ENCODE measurements at regions not wholly inside any gene's neighbourhood (a gene's known extent, or its start where the extent isn't known, plus 50 kb on each side); places are given as distances from the start of the nearest gene placed in this dataset.
A peak's percentile ranks its signal among the peaks of the same experiment; 100 is the strongest.

DNA sequence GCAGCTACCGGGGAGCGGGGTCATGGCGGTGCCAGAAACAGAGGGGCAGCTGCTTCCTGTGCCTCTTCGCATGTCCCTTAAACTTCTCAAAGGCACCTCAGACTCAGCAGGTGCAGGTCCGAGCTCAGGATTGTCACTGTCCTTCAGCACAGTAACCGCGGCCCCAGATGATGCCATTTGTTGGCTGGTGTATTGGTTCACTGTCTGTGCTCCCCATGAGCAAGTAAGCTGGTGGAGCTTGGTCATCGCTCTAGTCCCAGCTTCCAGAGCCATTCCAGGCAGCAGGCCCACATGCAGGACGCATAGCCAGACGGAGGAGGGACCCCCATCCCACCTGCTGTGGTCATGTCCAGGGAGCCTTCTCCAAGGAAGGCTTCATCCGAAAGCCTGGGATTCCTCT is 154.0 kb upstream of the AJAP1 start:
- DNase-seq, result no peak

DNA sequence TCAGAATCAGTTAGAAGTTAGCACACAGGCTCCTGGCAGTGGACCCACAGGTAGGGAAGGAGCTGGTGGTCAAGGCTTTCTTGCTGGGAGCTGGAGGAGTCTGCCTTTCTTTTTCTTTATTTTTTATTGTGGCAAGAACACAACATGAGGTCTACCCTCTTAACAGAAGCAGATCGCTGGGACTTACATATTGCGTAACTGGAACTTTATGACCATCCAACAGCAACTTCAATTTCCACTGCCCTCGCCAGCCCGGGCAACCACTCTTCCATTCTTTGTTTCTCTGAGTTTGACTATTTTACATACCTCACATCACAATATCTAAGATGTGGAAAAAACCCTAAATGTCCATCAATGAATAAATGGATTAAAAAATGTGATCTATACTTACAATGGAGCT is 147.8 kb upstream of the AJAP1 start:
- no peak for DNase-seq

DNA sequence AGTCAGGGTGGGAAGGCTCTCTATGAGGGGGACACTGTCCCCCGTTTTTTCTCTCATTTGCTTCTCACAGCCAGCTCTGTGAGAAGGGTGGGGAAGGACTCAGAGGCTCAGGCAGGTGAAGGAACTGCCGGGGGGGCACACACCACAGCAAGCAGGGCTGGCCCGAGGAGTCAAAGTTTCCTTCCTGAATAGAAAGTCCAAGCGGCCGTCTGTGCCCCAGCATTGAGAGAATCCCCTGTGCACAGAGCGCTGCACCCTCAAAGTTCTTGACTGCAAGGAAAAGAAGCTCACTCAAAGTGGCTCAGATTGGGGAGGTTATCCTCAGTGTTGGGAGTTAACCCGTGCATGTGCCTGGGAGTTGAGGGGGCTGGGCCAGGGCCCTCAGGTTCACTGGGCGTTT is 145.2 kb upstream of the AJAP1 start:
- DNase-seq, result no peak

DNA sequence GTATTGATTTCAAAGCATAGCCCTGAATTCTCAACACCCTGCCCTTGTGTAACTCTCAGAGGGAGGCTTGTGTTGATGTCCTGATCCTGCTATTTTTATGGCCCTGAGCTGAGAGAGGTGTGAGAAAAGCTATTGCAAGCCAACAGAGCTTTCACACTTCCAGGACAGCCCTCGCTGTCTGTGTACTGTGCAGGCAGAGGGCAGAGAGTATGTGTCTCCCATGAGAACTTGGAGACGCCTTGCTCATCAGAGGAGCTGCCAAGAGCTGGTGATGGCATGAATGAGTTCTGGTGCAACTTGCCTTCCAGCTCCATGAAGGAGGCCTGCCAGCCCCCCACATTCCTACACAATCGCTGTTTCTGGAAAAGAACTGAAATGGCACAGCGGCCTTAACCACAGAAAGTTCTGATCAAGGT is 144.1 kb upstream of the AJAP1 start:
- no peak for DNase-seq

DNA sequence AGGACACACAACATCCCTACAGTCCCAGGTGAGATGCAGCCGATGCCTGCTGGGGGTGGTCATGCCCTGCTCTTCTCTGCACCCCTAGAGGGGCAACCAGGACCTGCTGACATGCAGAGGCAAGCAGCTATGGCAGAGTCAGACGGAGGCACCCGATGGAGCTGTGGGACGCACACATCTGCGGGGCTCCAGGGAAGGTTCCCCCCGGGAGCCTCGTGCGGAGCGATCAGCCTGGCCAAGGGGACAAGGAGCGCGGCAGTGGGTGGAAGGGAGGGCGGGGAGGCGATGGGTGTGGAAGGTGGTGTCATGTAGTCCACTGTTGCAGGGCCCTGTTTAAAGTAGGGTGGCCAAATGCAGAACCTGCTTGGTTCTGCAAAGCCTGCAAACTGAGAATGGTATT is 143.0 kb upstream of the AJAP1 start:
- no peak for DNase-seq

DNA sequence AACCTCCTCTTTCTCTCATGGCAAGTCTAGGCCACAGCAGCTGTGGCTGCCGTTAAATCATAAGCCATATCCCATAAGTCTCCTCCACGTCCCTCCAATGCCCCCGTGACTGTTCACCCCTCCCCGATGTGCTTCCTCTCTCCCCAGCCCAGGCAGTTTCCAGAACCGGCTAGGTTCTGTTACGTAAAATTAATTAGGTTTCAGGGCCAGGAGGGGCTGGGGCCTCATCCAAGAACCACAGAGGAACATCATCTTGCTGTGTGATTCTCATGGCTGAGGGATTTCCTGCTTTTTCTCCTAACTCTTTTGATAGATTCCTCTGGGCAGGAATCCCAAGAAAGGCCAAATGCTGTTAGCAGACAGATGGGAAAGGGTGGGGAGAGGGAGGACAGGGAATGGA is 141.8 kb upstream of the AJAP1 start:
- DNase-seq, result no peak

DNA sequence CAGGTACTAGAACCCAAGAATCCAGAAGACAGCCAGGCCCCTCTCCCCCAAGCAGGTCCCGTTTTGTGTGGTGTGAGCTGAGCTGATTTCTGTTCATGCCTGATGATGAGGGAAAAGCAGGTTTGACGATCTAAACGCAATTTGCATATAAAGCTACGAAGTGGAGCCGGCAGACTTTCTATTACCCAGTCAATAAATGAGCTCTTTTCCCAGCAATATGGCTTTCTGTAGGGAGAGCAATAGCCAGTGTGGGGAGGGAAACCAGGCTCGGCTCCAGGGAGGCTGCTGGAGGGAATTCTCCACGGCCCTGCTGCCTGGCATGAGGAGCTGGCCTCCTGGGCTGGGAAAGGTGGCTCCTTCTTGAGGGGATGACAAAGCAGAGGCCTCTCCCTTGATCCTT is 140.7 kb upstream of the AJAP1 start:
- no peak for DNase-seq

DNA sequence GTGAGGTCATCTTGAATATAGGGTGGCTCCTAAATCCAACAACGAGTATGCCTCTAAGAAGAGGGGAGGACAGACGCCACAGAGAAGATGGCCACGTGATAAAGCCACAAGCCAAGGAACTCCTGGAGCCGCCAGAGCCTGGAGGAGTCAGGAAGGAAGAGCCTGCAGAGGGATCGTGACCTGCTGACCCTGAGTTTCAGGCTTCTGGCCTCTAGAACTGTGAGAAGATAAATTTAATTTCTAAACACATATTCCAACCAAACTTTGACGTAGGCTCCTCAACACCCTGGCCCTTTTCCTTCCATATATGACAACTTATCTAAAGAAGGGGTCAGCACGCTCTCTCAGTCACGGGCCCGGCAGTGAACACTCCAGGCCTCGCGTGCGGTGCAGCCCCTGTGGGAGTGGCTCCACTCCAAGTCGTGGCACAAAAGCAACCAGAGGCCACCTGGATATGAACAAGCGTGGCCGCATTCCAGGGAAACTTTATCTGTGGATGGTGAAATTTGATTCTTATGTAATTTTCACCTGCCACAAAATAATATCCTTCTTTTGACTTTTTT is 138.6 kb upstream of the AJAP1 start:
- DNase-seq, result no peak

DNA sequence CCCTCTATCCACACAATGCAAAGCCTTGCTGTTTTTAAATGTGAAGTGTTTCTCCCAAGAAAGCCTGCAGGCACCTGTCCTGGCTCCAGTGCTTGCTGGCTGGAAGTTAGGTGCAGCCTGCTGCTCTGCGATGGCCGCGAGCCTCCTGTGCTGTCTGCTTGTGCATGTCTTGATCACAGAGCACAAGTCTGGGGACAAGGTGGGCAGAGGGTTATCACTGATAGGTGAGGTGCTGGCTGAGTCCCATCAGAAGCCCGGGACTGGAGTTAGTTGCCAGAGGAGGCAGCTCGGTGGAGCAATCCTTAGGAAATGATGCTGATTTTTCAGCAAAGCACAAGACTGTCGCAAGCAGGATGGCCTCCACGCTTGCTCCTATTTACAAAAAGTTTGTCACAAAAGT is 137.8 kb upstream of the AJAP1 start:
- no peak for DNase-seq

DNA sequence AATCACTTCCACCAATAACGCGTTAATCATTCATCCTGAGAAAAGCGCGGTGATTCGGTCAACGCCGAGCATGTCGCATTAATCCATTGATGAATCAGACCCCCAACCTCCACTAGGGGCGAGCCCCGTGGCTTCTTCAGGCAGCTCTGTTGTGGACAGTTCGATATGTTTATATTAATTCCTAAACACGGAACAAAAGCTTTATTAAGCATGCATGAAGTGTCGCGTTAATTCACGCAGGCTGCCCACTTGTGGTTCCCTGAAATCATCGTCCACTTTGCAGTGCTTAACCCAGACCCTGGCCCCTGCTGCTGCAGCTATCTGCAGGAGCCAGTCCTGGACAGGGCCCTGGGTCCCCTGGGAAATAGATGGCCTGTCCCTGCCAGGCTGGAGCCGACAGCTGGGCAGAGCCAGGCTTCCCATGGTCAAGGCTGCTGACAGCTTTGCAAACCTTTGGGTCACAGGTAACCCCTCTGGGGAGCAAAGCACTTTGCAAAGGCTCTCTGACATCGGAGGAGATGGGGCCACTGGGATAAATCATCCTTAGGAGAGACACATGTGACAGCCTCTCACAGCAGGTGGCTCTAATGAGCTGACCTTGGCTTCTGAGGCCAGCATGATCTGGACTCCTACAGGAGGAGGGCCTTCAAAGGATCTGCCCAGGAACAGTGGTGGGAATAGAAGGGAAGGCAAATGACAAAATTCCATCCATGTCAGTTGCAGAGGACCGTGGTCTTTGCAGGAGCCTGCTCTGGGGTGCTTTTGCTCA is 137.0 kb upstream of the AJAP1 start:
- no peak for DNase-seq

DNA sequence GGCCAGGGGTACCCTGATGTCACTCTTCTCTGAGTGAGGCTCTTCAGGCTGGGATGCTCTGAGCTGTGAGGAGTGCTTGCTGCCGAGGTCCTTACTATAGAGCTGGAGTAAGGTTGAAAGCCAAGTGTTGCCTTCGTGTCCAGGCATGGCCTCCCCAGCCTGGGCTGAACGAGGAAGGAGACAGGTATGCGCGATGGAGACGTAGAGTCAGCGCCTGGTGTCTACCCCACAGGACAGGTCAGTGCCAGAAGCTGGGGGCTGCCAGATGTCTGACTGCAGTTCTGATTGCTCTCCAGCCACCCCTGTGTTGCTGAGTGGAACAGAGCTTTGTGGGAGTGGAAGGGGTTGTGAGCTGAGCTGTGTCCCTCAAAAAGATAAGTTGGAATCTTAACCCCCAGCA is 135.8 kb upstream of the AJAP1 start:
- no peak for DNase-seq

DNA sequence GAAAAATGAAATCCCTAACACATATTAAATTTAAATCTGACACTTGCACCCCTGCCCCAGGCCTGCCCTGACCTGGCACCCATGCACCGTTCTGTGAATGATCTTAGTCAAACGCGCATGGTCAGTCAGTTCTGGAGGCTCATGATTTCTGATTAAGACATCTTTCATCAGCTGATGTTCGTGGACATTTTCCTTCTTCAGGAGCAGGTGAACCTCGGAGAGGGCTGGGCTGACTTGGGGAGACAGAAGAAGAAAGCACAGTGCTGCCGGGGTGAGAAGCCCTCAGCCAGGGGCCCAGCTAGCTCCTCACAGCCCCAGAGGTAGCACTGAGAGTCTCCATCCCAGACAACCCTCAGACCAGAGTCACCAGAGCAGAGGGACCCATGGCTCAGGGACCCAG is 134.5 kb upstream of the AJAP1 start:
- DNase-seq, result no peak

DNA sequence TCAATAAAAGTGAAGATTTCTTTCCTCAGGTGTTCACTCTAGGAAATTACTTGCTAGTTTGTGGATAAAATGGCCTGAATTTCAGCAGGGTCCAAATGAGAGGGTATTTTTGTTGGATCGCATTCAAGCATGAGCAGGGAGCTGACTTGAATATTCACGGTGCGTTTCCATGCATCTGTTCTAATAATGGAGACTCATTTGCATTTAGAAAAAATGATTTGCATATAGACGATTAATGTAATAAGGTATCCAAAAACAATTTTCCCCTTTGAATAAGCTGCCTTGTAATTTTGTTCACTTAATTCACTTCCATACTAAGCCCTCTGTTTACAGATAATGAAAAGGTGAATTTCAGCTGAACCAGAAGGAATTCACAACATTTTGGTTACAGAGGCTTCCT is 130.9 kb upstream of the AJAP1 start:
- no peak for DNase-seq

DNA sequence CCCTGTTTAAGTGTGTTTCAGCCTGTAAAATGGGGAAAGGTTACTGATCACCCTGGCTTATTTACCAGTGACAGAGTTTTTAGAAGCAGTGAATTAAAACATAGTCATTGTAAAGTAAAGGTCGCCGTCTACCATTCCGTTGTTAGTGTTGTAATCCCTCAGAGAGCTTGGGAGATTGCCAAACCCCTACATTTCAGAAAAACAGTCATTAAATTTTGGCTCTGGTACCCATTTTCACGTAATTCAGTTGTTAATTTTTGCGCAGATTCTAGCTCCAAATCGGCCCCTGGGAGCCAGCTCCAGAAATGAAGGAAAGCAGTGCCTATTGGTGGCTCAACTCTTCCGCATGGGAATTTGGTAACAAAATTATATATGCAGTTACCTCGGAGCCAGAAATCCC is 127.7 kb upstream of the AJAP1 start:
- DNase-seq, result no peak

DNA sequence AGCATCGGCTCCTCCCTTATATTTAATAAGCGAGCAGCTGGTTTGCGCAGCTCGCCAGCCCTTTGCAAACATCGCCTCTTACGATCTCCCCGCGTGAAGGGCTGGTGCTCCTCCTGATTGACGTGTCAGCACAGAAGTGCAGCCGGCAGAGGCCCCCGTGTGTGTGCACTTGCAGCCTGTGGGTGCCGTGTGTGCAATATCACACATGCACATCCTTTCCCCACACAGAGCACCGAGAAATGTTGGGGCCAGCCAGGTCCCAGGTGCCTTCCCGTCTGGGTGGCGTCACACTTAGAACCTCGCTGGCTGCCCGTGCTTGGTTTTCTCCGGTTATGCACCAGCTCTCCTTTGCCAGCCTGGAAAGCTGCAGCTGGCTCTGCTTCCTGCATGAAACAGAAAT is 126.6 kb upstream of the AJAP1 start:
- peak; percentile 48 for DNase-seq

DNA sequence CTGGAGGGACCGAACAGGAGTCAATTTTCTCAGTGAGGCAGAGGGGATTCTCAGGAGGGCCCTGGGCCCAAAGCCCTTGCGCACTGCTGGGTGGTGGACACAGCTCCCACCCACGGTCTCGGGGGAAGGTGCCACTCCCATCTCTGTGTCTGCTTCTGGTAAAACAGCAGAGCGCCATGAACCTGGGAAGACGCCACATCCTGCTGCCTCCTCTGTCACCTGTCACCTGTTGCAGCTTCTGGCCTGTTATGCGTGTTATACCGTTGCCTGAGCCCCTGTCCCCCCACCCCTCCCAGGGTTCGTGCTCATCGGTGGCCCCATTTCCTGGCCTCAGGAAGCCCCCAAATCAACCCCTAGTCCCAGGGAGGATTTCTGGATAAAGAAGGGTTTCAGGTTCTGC is 125.8 kb upstream of the AJAP1 start:
- DNase-seq, result no peak

DNA sequence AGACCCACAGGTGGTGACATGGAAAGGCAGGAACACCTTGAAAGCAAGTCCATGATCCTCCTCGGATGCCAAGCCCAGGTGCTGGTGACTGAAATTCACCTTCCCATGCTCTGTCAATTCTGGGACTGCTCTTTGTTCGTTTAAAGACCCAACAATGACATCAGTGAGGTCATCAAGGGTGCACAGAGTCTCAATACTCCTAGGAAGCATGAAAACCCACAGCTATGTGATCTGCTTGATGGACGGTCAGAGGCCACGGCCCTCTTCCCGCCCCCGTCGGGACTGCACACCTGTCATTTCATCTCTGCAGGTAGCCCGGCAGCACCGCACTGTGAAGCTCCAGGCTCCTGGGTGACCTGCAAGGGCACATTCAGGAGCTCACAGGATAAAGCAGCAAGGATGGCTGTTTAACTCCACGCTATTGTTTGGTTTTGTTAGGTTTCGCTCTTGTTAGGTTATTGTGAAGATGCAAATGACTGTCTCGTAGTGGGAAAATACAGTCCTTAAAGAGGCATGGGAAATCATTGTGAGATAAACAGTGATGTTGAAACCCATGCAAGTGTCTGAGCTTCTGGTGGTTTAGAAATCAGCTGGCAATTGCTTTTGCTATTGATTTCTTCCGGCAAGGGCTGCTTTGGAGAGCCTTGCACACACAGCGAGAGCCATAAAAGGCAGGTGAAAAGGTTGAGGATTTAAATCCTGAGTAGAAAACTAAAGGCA is 124.8 kb upstream of the AJAP1 start:
- peak; percentile 45 for DNase-seq

DNA sequence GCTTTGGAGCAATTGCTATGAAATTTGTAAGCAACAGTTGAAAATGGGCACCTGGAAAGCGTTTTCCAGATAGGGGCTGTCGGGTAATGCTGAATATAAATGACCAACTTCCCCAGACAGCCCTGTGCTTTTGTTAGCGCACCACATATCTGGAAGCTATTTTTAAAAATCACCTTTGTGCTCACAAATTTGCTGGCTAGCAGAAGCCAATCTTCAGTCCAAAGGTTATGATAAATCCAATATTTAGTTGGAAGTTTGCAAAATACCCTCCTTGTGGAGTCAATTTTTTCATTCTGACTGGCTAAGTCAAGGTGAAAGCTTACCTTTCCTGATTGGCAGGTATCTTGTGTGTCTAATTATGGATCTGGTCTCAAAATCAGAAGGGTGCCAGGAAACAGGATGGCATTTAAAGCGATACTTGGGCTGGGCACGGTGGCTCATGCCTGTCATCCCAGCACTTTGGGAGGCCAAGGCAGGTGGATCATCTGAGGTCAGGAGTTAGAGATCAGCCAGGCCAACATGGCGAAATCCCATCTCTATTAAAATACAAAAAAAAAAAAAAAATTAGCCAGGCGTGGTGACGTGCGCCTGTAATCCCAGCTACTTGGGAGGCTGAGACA is 124.1 kb upstream of the AJAP1 start:
- DNase-seq, result no peak

DNA sequence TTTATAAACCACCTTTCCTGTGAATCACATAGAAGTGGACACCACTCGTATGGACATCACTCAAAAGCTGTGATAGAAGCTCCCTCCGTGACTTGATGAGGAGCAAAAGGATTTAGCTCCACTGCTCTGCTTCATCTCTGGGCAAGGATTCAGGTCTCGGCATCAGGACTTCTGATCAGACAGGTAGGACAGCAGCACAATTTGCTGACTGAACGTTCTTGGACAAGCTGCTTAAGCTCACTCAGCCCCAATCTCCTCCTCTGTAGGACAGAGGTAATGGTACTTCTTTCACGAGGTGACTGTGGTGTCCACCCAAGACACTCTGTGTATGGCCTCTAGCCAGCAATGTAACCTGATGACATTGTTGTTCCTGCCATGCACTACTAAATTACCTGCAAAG is 122.6 kb upstream of the AJAP1 start:
- no peak for DNase-seq

DNA sequence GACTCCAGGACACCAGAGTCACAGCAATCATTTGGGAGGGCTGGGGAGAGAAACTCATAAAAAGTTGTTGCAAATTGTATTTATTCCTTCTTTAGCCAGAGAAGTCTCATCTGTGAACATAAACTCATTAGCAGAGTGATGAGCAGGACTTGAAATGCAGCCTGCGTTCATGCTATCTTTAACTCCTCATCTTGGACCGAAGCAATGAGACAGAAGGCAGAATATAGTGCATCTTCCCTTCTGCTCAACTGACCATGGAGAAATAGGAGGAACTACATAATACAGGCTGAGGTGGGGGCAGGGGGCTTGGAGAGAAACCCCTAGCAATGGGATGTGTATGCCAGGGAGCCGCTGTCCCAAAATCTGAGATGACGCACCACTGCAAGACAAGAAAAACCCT is 121.8 kb upstream of the AJAP1 start:
- DNase-seq, result no peak

DNA sequence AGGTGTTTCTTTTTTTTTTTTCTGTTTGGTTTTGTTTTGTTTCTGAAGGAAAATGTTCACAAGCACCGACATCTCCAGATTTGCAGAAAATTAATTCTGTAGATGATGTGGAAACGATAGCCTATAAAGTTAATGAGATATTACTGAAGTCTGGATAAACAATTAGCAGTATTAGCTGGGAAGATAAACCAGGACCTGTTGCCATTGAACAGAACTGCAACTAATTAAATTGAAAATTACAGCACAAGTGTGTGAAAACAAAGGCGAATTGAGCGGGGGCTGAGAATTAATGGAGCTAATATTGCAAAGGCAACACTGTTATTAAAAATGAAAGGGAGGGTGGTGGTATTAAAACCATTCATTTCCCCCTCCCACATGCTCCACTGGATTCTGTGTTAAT is 107.5 kb upstream of the AJAP1 start:
- DNase-seq, result no peak

DNA sequence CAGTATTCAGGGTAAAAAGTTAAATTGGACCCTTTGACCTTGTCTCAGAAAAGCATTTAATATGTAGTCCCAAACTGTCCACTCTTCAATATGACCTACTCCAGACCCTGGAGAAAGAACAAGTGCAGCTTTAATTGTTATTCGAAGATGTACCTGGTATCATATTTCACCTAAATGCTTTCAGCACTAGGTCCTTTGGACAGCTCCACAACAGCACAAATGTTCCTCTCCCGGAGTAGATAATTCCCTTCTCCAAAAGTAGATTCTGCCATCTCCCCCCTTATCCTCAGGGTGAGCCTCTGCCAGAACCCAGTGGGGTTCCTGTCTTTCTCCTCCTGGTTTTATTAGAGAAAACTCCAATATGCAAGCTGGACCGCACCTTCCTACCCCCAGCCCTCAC is 104.5 kb upstream of the AJAP1 start:
- DNase-seq, result no peak

DNA sequence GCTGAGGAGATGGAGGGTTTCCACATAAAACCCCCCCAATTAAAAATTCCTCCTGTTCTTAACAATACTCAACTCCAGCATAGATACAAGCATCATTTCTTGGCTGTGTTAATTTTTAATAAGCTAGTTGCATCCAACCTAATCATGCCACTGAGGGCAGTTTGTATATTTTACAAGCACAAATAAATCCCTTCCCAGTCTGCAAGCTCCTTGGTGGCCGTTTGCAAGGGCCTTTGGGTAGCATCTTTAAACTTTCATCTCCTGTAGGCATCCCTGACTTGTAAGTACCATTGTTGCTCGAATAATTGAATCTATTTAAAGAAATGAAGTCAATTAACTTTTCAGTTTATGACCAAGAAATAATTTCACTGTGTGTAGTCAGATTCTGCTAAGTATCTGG is 103.5 kb upstream of the AJAP1 start:
- no peak for DNase-seq

DNA sequence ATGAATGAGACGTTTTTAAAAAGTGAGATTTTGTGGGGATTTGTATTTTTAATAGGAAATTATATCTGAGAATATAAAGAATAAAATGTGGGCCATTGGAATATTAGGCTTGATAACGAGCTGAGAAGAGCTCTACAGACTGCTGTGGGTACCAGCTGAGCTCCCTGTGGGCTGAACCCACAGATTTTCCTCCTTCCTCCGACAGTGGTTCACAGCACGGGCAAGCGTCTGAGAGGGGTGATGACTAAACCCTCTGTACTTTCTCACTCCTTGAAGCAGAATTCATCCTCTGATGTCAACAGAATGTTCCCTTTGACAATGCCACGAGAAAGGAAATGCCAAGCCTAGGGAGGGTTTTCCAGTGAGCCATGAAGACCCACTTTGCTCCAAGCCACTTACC is 102.7 kb upstream of the AJAP1 start:
- DNase-seq, result no peak

Data from NCI-H2029 treated with DMSO at 0.1 percent for 48 hours (cell line).